GM18499 (cell line): ENCODE measurements at regions not wholly inside any gene's neighbourhood (a gene's known extent, or its start where the extent isn't known, plus 50 kb on each side); places are given as distances from the start of the nearest gene placed in this dataset.
"Not testable (repeated sequence)": the region's sequence is repeated elsewhere in the genome, so short reads cannot be mapped to it uniquely, and the experiment has no call there.

Experiments used
- ATAC-seq: cut with Tn5 transposase; IDR thresholded peaks from one replicate; pipeline ENCODE4 v1.9.1; 2021; ENCODE audit warnings: moderate number of reproducible peaks; ENCODE audit not compliant: insufficient read depth, unreplicated experiment

- no peak for ATAC-seq
These were observed 205.0 kb upstream of the STAC start for GRCh38 chr3:36175113-36175812.

- no peak for ATAC-seq
These were observed 204.3 kb upstream of the STAC start for GRCh38 chr3:36175916-36176461.

- no peak for ATAC-seq
These were observed 202.3 kb upstream of the STAC start for GRCh38 chr3:36178018-36178417.

- no peak for ATAC-seq
These were observed 198.3 kb upstream of the STAC start for GRCh38 chr3:36182024-36182423.

GRCh38 chr3:36187197-36187596 is 193.1 kb upstream of the STAC start:
- ATAC-seq: not testable (repeated sequence)

GRCh38 chr3:36192901-36193300 is 187.4 kb upstream of the STAC start:
- no peak for ATAC-seq

GRCh38 chr3:36193448-36193847 is 186.9 kb upstream of the STAC start:
- no peak for ATAC-seq

GRCh38 chr3:36196058-36196457 is 184.2 kb upstream of the STAC start:
- ATAC-seq: no peak

GRCh38 chr3:36197151-36197550 is 183.2 kb upstream of the STAC start:
- no peak for ATAC-seq

GRCh38 chr3:36201546-36201945 is 178.8 kb upstream of the STAC start:
- no peak for ATAC-seq

- ATAC-seq: no peak
These were observed 173.2 kb upstream of the STAC start for GRCh38 chr3:36206956-36207580.

GRCh38 chr3:36210840-36211651 is 169.3 kb upstream of the STAC start:
- no peak for ATAC-seq

- ATAC-seq: no peak
These were observed 168.7 kb upstream of the STAC start for GRCh38 chr3:36211652-36211999.

GRCh38 chr3:36212251-36212650 is 168.1 kb upstream of the STAC start:
- no peak for ATAC-seq

- no peak for ATAC-seq
These were observed 165.8 kb upstream of the STAC start for GRCh38 chr3:36214460-36214859.

GRCh38 chr3:36215241-36215640 is 165.1 kb upstream of the STAC start:
- ATAC-seq: no peak

GRCh38 chr3:36219398-36219797 is 160.9 kb upstream of the STAC start:
- ATAC-seq: no peak

GRCh38 chr3:36220173-36220572 is 160.1 kb upstream of the STAC start:
- ATAC-seq: no peak

- ATAC-seq: no peak
These were observed 158.3 kb upstream of the STAC start for GRCh38 chr3:36221975-36222374.

GRCh38 chr3:36227980-36228379 is 152.3 kb upstream of the STAC start:
- no peak for ATAC-seq

GRCh38 chr3:36229496-36229895 is 150.8 kb upstream of the STAC start:
- no peak for ATAC-seq
